ENCODE measurements at regions not wholly inside any gene's neighbourhood (a gene's known extent, or its start where the extent isn't known, plus 50 kb on each side); places are given as distances from the start of the nearest gene placed in this dataset.

DNA sequence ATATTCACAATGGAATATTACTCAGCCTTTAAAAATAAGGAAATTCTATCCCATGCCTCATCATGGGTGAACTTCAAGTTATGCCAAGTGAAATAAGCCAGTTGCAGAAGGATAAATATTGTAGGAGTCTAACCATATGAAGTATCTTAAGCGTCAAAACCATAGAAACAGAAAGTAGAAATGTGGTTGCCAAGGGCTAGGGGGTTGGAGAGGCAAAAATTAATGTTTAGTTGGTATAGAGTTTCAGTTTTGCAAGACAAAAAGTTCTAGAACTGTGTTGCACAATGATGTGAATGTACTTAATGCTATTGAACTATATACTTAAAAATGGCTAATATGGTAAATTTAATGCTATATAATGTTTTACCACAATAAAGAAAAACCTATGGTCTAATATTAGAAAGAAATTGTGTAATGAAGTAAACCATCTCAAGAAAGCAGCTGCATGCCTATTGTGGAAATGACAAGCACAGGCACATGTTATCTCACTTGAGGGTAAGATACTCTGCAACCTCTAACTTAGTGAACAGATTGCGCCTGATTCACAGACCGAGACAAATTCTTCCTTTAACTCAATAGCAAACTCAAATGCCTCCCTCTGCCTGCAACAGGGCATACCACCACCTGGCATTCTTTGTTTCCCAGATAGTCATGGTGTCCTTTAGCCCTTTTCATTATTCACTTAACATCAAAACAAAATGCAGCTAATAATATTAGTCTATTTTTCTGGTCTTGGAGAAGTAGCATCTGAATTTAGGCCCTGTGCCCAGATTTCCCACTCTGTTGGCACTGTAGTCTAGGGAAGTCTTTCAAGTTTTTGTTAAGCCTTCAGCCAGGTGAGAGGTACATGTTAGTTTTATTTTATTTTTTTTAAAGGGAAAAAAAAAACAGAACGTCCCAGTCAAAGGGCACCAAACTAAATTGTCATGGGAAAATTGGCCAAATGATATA lies 80.2 kb upstream of the ACP3 start:
- POLR2A ChIA-PET, result no interaction called here

GRCh38 chr3:132237652-132238032 lies 79.6 kb upstream of the ACP3 start:
- POLR2A ChIA-PET, result no interaction called here
- no peak for DNase-seq (ENCODE audit: low read depth, low spot score)
- Histone ChIP-seq H3K4me3 (ENCODE audit: low read depth, low read length) (no peak overlapping the region), H3K9me3 (ENCODE audit: control insufficient read depth, insufficient read depth, low read length) (no peaks in the 10 kb centered on the region), H3K27ac (ENCODE audit: low read depth, low read length) (no peak overlapping the region), H3K27me3 (ENCODE audit: control insufficient read depth, insufficient read depth, low read length) (peaks cover 6% of the 10 kb centered on the region)
- CTCF ChIA-PET, result interaction anchor here (1.7 kb wide), 1 partner anchor 105 kb away, joined by 5 read pairs; no protein-coding TSS in a partner anchor
- TF ChIP-seq, protein P1, sequence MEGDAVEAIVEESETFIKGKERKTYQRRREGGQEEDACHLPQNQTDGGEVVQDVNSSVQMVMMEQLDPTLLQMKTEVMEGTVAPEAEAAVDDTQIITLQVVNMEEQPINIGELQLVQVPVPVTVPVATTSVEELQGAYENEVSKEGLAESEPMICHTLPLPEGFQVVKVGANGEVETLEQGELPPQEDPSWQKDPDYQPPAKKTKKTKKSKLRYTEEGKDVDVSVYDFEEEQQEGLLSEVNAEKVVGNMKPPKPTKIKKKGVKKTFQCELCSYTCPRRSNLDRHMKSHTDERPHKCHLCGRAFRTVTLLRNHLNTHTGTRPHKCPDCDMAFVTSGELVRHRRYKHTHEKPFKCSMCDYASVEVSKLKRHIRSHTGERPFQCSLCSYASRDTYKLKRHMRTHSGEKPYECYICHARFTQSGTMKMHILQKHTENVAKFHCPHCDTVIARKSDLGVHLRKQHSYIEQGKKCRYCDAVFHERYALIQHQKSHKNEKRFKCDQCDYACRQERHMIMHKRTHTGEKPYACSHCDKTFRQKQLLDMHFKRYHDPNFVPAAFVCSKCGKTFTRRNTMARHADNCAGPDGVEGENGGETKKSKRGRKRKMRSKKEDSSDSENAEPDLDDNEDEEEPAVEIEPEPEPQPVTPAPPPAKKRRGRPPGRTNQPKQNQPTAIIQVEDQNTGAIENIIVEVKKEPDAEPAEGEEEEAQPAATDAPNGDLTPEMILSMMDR (IDR thresholded peaks at IDR 0.05; ENCODE audit: low read depth, low read length), result no peak

More for the DNA sequence above, 80.2 kb upstream of the ACP3 start:
- CTCF ChIA-PET, result interaction anchor here (1.7 kb wide), 1 partner anchor 106 kb away, joined by 5 read pairs; no protein-coding TSS in a partner anchor
- Histone ChIP-seq H3K4me3 (ENCODE audit: low read depth, low read length) (no peak overlapping the region), H3K27ac (ENCODE audit: low read depth, low read length) (no peak overlapping the region), H3K27me3 (ENCODE audit: control insufficient read depth, insufficient read depth, low read length) (peaks cover 2% of the 10 kb centered on the region), H3K9me3 (ENCODE audit: control insufficient read depth, insufficient read depth, low read length) (no peaks in the 10 kb centered on the region)
- TF ChIP-seq, protein P1 (IDR thresholded peaks at IDR 0.05; ENCODE audit: low read depth, low read length), result no peak
- no peak for DNase-seq (ENCODE audit: low read depth, low spot score)

DNA sequence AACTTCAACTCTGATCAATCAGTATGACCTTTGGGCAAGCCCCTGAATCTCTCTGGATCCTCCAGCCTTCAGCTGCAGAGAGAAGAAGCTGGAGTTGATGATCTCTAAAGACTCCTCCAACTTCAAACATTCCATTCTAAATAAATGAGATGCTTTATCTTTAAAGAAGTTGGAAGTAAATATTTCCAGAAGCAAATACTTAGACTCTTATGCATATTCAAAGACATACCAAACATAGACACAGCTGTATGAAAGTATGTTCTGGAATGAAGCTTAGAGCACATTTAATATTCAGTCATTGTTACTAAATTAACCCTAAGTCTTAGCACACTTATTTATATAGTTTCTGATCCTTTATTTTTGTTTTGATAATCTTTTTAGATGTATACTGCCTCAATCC lies 77.6 kb upstream of the ACP3 start:
- peaks cover 6% of the 10 kb centered on the region for H3K27me3 ChIP-seq (ENCODE audit: control insufficient read depth, insufficient read depth, low read length)
- POLR2A ChIA-PET, result no interaction called here
- TF ChIP-seq, protein P1 (IDR thresholded peaks at IDR 0.05; ENCODE audit: low read depth, low read length), result no peak
- CTCF ChIA-PET, result interaction anchor here (0.8 to 1.0 kb wide), 2 partner anchors 103 to 112 kb away, joined by 3 to 5 read pairs; no protein-coding TSS in a partner anchor
- no peak overlapping the region for H3K4me3 ChIP-seq (ENCODE audit: low read depth, low read length)
- H3K9me3 ChIP-seq (ENCODE audit: control insufficient read depth, insufficient read depth, low read length), result no peaks in the 10 kb centered on the region
- H3K27ac ChIP-seq (ENCODE audit: low read depth, low read length), result no peak overlapping the region
- DNase-seq (ENCODE audit: low read depth, low spot score), result no peak

DNA sequence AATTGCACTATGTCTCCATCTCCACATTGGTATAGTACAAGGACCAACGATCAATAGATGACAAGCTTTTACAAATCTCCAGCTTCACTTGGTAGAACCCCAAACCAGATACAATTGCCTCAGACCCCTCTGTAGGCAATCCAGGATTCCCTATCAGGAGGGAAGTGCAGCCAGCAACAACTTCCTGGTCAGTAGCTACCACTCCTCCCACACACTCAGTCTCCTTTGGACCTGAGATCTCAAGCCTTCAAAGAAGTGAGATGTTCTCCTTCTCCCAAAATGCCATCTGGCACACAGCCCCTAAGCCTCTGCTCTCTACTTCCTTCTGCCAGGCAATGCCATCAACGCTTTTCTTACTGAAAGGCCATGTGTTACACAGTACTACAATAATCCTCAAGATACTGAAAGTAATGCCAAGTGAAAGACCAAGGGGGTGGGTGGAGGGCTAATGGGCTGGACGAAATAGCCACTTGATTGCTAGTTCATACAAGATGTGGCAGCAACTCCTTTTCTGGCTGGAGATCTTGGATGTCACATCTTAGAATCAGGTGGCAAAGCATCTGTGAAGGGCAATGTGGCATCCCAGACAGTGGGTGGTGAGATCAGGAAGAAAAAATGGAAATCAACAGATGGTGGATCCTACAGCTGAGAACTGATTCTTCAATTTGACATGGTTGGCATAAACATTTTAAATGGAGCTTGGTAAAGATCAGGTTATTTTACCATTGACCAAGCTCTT lies 75.3 kb upstream of the ACP3 start:
- DNase-seq (ENCODE audit: low read depth, low spot score), result no peak
- Histone ChIP-seq H3K4me3 (ENCODE audit: low read depth, low read length) (no peak overlapping the region), H3K9me3 (ENCODE audit: control insufficient read depth, insufficient read depth, low read length) (no peaks in the 10 kb centered on the region), H3K27ac (ENCODE audit: low read depth, low read length) (no peak overlapping the region), H3K27me3 (ENCODE audit: control insufficient read depth, insufficient read depth, low read length) (peaks cover 8% of the 10 kb centered on the region)
- TF ChIP-seq, protein P1 (IDR thresholded peaks at IDR 0.05; ENCODE audit: low read depth, low read length), result no peak
- CTCF ChIA-PET, result interaction anchor here (2.9 kb wide), 1 partner anchor 101 kb away, joined by 12 read pairs; no protein-coding TSS in a partner anchor
- POLR2A ChIA-PET, result no interaction called here
